Right atrium auricular region (tissue), 2 donors: ENCODE measurements at regions not wholly inside any gene's neighbourhood (a gene's known extent, or its start where the extent isn't known, plus 50 kb on each side); places are given as distances from the start of the nearest gene placed in this dataset.

Experiments
- DNase-seq: peaks from one replicate; pipeline ENCODE4 v3.0.0-alpha.2; 2019; ENCODE audit warnings: low spot score
- H3K27ac ChIP-seq, 2 donors: fragments of 200-600 bp; sonication (generic); 1 replicate in 1 of 2; 2 replicates in 1 of 2; pipeline ENCODE4 v1.5.1; 2016 to 2019
- H3K27me3 ChIP-seq, 2 donors: fragments of 200-600 bp; sonication (generic); one replicate each; pipeline versions ENCODE4 v1.5.1 to v1.6.0; 2017 to 2019
- H3K36me3 ChIP-seq: fragments of 200-600 bp; sonication (generic); one replicate; pipeline ENCODE4 v1.5.1; 2016
- H3K4me1 ChIP-seq, 2 donors: fragments of 200-600 bp; sonication (generic); one replicate each; pipeline versions ENCODE4 v1.5.1 to v1.6.0; 2017 to 2019
- H3K4me3 ChIP-seq, 2 donors: fragments of 200-600 bp; sonication (generic); 1 replicate in 1 of 2; 2 replicates in 1 of 2; pipeline ENCODE4 v1.5.1; 2017 to 2019; ENCODE audit warnings: mild to moderate bottlenecking in 1 of 2, moderate library complexity in 1 of 2
- H3K9me3 ChIP-seq, 2 donors: fragments of 200-600 bp; sonication (generic); one replicate each; pipeline ENCODE4 v1.5.1; 2019
- TF ChIP-seq, protein P1 (sequence below), 2 donors: fragments of 200-600 bp; sonication (generic); IDR thresholded peaks; one replicate each; pipeline ENCODE4 v1.5.1; 2019; ENCODE audit warnings: antibody characterized with exemption in 2 of 2

DNA sequence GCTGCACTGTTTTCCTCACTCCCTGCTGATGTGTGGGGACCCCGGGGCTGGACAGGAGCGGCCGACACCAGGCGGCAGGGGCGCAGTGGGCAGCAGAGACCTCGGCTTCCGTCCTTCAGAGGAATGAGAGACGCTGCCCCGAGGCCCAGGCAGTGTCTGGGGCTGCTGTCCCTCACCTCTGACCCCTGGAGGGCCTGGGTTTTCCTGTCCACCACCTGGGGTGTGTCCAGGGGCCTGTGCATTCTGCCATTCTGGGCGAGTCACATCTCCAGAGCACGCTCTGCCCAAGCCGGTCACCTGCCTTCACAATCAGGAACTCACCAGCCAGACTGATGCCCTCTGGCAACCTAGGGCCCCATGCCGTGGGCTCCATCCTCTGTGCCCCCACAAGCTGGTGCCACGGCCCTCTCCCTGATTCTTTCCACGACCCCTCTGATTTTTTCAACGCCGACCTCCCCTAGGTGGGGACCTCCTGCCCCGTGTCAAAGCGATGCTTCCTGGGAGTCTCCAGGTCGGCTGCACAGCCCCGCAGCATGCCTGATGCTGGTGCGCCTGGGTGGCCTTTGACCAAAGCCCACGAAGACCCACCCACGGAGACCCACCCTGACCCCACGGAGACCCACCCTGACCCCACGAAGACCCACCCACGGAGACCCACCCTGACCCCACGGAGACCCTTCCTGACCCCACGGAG lies 53.7 kb upstream of the CFAP46 start:
- no peak for DNase-seq
- Histone ChIP-seq H3K4me1 (no peaks in the 10 kb centered on the region), H3K27ac (no peak overlapping the region), H3K36me3 (no peaks in the 10 kb centered on the region), H3K27me3 (no peaks in the 10 kb centered on the region), H3K9me3 (no peaks in the 10 kb centered on the region), H3K4me3 (no peak overlapping the region)
- TF ChIP-seq, protein P1, sequence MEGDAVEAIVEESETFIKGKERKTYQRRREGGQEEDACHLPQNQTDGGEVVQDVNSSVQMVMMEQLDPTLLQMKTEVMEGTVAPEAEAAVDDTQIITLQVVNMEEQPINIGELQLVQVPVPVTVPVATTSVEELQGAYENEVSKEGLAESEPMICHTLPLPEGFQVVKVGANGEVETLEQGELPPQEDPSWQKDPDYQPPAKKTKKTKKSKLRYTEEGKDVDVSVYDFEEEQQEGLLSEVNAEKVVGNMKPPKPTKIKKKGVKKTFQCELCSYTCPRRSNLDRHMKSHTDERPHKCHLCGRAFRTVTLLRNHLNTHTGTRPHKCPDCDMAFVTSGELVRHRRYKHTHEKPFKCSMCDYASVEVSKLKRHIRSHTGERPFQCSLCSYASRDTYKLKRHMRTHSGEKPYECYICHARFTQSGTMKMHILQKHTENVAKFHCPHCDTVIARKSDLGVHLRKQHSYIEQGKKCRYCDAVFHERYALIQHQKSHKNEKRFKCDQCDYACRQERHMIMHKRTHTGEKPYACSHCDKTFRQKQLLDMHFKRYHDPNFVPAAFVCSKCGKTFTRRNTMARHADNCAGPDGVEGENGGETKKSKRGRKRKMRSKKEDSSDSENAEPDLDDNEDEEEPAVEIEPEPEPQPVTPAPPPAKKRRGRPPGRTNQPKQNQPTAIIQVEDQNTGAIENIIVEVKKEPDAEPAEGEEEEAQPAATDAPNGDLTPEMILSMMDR (IDR thresholded peaks at IDR 0.05) = no peak

DNA sequence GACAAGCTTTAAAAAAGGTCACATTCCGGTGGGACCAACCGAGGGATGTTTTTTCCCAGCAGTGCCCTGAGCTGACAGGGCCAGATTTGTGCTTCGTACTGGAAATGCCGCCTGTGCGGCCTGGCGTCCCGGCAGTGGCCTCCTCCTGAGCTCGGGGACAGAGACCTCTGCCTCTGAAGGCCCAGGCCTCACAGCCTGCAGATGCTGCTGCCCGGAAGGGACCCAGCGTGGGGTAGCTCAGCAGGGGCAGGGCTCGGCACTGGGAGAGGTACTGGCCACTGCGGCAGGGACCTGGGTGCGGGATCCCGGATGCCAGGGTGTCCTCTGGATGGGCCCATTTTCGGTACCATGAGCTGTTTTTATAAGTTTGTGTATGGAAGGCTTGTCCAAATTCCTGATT lies 52.4 kb upstream of the CFAP46 start:
- Histone ChIP-seq H3K4me3 (peak overlapping the region in 1 of 2 donors; percentile 47), H3K4me1 (no peaks in the 10 kb centered on the region), H3K27me3 (no peaks in the 10 kb centered on the region), H3K27ac (no peak overlapping the region), H3K36me3 (no peaks in the 10 kb centered on the region), H3K9me3 (no peaks in the 10 kb centered on the region)
- no peak for DNase-seq
- TF ChIP-seq, protein P1 (IDR thresholded peaks at IDR 0.05) = no peak

DNA sequence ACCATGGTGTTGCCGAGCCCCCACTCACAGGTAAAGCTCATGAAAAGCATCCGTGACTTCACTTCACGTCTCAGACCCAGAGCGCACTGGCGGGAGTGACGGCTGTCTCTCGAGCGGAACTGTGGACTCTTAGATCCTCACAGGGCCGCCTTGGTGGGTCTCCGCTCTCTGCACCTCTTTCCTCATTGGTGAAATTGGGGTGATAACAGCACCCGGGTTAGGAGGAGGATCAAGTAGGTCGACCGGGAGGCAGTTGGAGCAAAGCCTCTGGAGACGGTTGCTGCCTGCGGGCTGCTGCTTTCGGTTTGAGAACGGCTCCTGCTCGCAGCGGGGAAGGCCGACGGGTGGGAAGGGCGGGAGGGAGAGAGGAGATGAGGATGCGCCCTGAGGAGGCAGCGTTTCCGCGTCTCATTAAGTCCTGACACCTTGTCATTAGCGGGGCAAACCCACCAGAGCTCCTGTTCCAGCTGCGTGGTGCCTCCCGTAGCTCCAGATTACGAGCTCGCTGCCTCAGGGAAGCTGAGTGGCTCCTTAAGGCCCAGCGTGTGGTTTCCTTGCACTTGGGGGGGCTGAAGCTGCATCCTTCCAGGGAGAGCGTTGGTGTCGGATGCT lies 51.9 kb upstream of the CFAP46 start:
- no peak overlapping the region for H3K27ac ChIP-seq
- H3K27me3 ChIP-seq = no peaks in the 10 kb centered on the region
- DNase-seq = no peak
- peak overlapping the region; percentile 21 to 47 for H3K4me3 ChIP-seq
- no peaks in the 10 kb centered on the region for H3K4me1 ChIP-seq
- TF ChIP-seq, protein P1 (IDR thresholded peaks at IDR 0.05) = no peak
- H3K36me3 ChIP-seq = no peaks in the 10 kb centered on the region
- H3K9me3 ChIP-seq = no peaks in the 10 kb centered on the region

DNA sequence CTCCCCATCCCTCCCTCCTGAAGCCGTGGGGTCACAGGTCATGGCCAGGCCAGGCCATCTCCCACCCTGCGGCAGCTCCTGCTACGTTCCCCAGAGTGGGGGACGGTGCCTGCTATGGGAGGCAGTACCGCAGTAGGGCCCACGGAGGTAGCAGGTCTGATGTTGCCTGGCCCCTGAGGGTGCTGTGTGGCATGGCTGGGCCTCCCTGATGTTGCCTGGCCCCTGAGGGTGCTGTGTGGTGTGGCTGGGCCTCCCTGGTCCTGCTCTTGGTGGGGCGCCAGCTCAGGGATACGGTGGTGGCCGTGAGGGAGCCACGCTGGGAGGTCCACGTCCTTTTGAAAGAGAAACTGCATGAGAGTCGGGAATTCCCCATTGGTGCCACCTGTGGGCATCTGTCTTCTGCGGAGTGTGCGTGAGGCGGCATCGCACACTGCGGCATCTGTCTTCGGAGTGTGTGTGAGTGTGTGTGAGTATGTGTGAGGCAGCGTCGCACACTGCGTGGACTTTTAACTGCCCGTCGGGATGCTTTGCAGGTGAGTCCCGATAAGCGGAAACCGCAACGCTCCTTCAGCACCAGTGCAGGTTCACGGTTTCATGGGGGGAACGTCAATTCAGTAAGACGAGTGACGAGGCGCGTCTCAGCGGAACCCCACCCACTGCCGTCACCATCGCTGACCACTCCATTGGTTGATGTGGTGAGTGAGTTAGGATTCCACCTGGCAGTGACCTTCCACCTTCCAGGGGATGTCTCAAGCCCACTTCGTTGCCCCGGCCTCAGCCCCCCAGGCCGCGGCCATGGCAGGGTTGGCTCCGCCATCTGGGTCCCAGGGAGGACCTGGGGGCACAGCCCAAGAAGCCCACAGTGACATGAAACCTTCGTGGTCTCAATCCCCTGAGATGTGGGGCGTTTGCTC lies 51.2 kb upstream of the CFAP46 start:
- Histone ChIP-seq H3K4me3 (peak overlapping the region in 1 of 2 donors; percentile 47), H3K36me3 (no peaks in the 10 kb centered on the region), H3K4me1 (no peaks in the 10 kb centered on the region), H3K9me3 (no peaks in the 10 kb centered on the region), H3K27ac (no peak overlapping the region), H3K27me3 (no peaks in the 10 kb centered on the region)
- no peak for DNase-seq
- TF ChIP-seq, protein P1 (IDR thresholded peaks at IDR 0.05) = no peak

DNA sequence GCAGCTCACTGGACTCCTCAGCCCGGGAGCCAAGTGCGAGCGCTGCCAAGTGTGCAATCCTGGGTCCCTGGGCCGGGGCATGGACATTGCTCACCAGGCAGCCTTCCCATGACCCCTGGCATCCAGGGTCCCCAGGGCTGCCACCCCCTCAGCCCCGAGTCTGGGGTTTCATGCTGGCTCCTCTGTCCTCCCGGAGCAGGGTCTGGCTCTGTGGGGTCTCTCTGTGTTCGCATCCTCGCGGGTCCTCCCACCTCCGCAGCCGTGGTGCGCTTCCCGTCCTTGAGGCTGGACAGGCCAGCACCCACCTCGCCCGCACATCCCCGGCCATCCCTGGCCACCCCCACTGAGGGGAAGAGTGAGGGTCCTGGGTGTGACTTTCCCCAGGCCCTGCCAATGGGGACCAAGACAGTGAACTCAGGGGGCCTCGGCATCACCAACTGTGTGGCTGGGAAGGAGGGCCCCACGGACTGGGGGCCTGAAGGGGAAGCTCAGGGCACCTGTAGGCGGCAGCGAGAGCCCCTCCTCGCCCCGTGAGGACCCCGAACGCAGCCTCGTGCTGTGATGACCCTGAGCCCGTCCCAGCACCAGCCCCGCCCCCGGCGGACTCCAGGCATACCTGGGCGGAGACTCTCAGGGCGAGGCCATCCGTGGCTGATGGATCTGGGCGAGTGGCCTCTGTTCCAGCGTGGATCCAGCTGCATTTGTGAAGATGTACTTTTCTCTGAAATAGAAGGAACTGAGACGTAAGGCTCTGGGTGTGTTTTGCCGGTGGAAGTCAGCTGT lies 50.3 kb upstream of the CFAP46 start:
- no peak overlapping the region for H3K4me3 ChIP-seq
- H3K36me3 ChIP-seq = no peaks in the 10 kb centered on the region
- no peaks in the 10 kb centered on the region for H3K9me3 ChIP-seq
- no peaks in the 10 kb centered on the region for H3K4me1 ChIP-seq
- TF ChIP-seq, protein P1 (IDR thresholded peaks at IDR 0.05) = no peak
- no peak for DNase-seq
- no peak overlapping the region for H3K27ac ChIP-seq
- no peaks in the 10 kb centered on the region for H3K27me3 ChIP-seq
